ENCODE measurements at regions not wholly inside any gene's neighbourhood (a gene's known extent, or its start where the extent isn't known, plus 50 kb on each side); places are given as distances from the start of the nearest gene placed in this dataset.

DNA sequence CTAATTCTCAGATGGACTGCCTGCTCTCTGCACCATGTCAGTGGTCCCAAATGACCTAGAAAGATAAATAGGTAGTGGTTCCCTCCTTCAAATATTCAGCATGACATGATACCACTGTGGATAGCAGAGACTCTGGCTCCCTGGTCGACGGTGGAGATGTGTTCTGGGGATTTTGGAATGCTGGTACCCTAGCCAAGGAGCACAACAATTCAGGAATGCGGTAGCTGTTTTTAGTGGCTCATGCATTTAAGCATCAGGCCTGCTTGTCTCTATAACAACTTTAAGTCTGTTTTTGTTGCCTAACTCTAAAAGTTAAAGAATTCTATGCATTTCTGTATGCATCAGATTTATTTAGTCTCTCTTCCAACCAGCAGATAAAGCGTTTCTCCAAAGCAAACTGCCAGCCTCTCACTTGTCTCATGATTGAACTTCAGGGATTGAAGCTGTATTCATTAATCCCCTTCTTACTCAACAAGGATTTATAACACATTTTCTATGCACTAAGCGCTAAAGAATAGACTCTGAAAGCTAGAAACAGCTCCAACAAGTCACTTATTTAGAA, 164.9 kb upstream of the BMP4 start:
- CTCF ChIA-PET = no interaction called here

More for the DNA sequence above, 164.9 kb upstream of the BMP4 start:
- Histone ChIP-seq H3K9ac (ENCODE audit: low read depth, low read length) (no peak overlapping the region), H2BK20ac (ENCODE audit: low read depth, low read length) (no peak overlapping the region), H3K18ac (ENCODE audit: low read depth, low read length) (no peak overlapping the region), H4K8ac (ENCODE audit: low read depth in 2 of 2, low read length in 2 of 2) (no peak overlapping the region), H3K4me1 (ENCODE audit: control insufficient read depth, insufficient read depth, low read length) (no peaks in the 10 kb centered on the region), H3K14ac (replicated peaks; ENCODE audit: low read depth, low read length) (no peak overlapping the region), H4K20me1 (ENCODE audit: insufficient read depth, low read length) (no peaks in the 10 kb centered on the region), H3K56ac (ENCODE audit: extremely low read depth, insufficient read depth, low read length) (no peak overlapping the region), H2AFZ (replicated peaks; ENCODE audit: low read length, poor library complexity) (no peak overlapping the region), H3K79me1 (ENCODE audit: low read depth in 1 of 2, low read length in 2 of 2) (no peaks in the 10 kb centered on the region), H3K36me3 (ENCODE audit: control insufficient read depth, insufficient read depth, low read length) (no peaks in the 10 kb centered on the region), H3K9me3 (ENCODE audit: control insufficient read depth, insufficient read depth, low read length) (no peaks in the 10 kb centered on the region), H3K4ac (ENCODE audit: low read depth, low read length) (no peak overlapping the region), H2BK5ac (ENCODE audit: low read depth, low read length, poor library complexity, severe bottlenecking) (no peak overlapping the region), H2AK9ac (replicated peaks; ENCODE audit: low read depth, low read length, poor library complexity) (no peak overlapping the region), H4K5ac (ENCODE audit: low read depth, low read length) (no peak overlapping the region), H4K91ac (ENCODE audit: insufficient read depth, low read depth, low read length) (no peak overlapping the region), H3K4me3 (ENCODE audit: insufficient read depth, low read depth, low read length) (no peak overlapping the region), H3K27ac (ENCODE audit: insufficient read depth, low read length) (no peak overlapping the region), H3K9me1 (ENCODE audit: insufficient read depth, low read length) (no peaks in the 10 kb centered on the region), H3K4me2 (ENCODE audit: low read depth, low read length) (no peak overlapping the region), H3K23ac (ENCODE audit: low read depth, low read length) (no peak overlapping the region), H2BK15ac (ENCODE audit: low read depth, low read length) (no peak overlapping the region), H2BK120ac (ENCODE audit: low read depth, low read length) (no peak overlapping the region), H3K27me3 (ENCODE audit: control insufficient read depth, insufficient read depth, low read length) (peaks cover 6% of the 10 kb centered on the region; the same call in 1 of the 2 replicates), H2AK5ac (ENCODE audit: low read depth, low read length) (no peak overlapping the region)
- POLR2A ChIA-PET (ENCODE audit: unreplicated experiment) = no interaction called here
- no TSS peak for BruUV-seq (replicated peaks)
- no peak for ATAC-seq (ENCODE audit: low read depth)
- TF ChIP-seq, protein P1, sequence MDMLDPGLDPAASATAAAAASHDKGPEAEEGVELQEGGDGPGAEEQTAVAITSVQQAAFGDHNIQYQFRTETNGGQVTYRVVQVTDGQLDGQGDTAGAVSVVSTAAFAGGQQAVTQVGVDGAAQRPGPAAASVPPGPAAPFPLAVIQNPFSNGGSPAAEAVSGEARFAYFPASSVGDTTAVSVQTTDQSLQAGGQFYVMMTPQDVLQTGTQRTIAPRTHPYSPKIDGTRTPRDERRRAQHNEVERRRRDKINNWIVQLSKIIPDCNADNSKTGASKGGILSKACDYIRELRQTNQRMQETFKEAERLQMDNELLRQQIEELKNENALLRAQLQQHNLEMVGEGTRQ (IDR thresholded peaks at IDR 0.05; ENCODE audit: low read depth, low read length) = no peak
- TF ChIP-seq RFX5 (IDR thresholded peaks at IDR 0.05; ENCODE audit: low read depth, low read length) = no peak
- no peak for TF ChIP-seq POLR2A (IDR thresholded peaks at IDR 0.05; ENCODE audit: low read depth, low read length)
- no peak for TF ChIP-seq CHD1 (IDR thresholded peaks at IDR 0.05; ENCODE audit: low read depth, low read length)
- TF ChIP-seq, protein P2, sequence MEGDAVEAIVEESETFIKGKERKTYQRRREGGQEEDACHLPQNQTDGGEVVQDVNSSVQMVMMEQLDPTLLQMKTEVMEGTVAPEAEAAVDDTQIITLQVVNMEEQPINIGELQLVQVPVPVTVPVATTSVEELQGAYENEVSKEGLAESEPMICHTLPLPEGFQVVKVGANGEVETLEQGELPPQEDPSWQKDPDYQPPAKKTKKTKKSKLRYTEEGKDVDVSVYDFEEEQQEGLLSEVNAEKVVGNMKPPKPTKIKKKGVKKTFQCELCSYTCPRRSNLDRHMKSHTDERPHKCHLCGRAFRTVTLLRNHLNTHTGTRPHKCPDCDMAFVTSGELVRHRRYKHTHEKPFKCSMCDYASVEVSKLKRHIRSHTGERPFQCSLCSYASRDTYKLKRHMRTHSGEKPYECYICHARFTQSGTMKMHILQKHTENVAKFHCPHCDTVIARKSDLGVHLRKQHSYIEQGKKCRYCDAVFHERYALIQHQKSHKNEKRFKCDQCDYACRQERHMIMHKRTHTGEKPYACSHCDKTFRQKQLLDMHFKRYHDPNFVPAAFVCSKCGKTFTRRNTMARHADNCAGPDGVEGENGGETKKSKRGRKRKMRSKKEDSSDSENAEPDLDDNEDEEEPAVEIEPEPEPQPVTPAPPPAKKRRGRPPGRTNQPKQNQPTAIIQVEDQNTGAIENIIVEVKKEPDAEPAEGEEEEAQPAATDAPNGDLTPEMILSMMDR (conservative IDR thresholded peaks at IDR 0.05; ENCODE audit: low read depth, low read length) = no peak
- no peak for TF ChIP-seq SMC3 (IDR thresholded peaks at IDR 0.05; ENCODE audit: low read depth, low read length)
- TF ChIP-seq CEBPB (IDR thresholded peaks at IDR 0.05; ENCODE audit: low read depth, low read length) = no peak
- TF ChIP-seq MAZ (IDR thresholded peaks at IDR 0.05; ENCODE audit: borderline replicate concordance, low read depth, low read length) = no peak
- TF ChIP-seq MAFK (IDR thresholded peaks at IDR 0.05; ENCODE audit: low read depth, low read length) = no peak
- no peak for TF ChIP-seq RCOR1 (IDR thresholded peaks at IDR 0.05; ENCODE audit: insufficient replicate concordance, low read length)
- TF ChIP-seq RAD21 (IDR thresholded peaks at IDR 0.05; ENCODE audit: low read length) = no peak
- no peak for TF ChIP-seq NFE2L2 (IDR thresholded peaks at IDR 0.05; ENCODE audit: low read depth, low read length)
- TF ChIP-seq, protein P3, sequence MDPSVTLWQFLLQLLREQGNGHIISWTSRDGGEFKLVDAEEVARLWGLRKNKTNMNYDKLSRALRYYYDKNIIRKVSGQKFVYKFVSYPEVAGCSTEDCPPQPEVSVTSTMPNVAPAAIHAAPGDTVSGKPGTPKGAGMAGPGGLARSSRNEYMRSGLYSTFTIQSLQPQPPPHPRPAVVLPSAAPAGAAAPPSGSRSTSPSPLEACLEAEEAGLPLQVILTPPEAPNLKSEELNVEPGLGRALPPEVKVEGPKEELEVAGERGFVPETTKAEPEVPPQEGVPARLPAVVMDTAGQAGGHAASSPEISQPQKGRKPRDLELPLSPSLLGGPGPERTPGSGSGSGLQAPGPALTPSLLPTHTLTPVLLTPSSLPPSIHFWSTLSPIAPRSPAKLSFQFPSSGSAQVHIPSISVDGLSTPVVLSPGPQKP (IDR thresholded peaks at IDR 0.05; ENCODE audit: borderline replicate concordance, low read depth, low read length) = no peak
- no peak for TF ChIP-seq MXI1 (IDR thresholded peaks at IDR 0.05; ENCODE audit: borderline replicate concordance, low read depth, low read length)
- no peak for TF ChIP-seq FOS (IDR thresholded peaks at IDR 0.05; ENCODE audit: low read depth, low read length)
- TF ChIP-seq BHLHE40 (IDR thresholded peaks at IDR 0.05; ENCODE audit: low read depth, low read length) = no peak
- in situ Hi-C loops (cut with MboI; ENCODE audit: low sequenced_read_pairs) = no loop called here
- no peak for DNase-seq
- intact Hi-C loops (cut with micrococcal nuclease) = no loop called here
- dilution Hi-C loops (cut with HindIII; ENCODE audit: low sequenced_read_pairs, unreplicated experiment) = no loop called here
- no CpG with 5 or more reads among the region's 5 CpGs for WGBS, 2 experiments (ENCODE audit: extremely low coverage in 2 of 2, insufficient read length in 1 of 2)
